ENCODE measurements at regions not wholly inside any gene's neighbourhood (a gene's known extent, or its start where the extent isn't known, plus 50 kb on each side); places are given as distances from the start of the nearest gene placed in this dataset.

DNA sequence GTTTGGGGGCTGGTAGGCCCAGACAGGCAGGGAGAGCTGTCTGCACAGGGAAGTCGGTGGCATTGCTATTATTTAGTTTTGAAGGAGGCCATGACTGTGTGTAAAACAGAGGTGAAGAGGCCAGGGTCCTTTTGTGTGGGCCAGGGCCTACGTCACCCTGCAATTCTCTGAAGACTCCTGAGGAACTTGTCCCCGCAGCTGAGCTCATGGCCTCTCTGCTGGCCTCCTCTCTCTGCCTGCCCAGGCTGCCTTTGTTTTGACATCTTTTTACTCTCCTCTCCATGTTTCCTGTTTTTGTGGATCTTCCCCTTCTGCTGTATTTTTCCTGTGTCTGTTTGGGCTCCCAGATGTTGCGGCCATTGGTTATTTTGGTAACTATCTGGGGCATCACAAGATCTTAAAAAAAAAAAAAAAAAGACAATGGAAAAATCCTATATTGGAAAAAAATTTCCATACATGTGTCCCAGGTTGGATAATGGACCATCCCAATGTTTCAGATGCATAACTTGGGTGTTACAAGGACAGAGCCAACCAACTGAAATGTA, 280.7 kb downstream of the RPS6KC1 start:
- DNase-seq (ENCODE audit: low read depth): no peak
- no peak overlapping the region for H3K4me3 ChIP-seq (ENCODE audit: low read depth, low read length)
- TF ChIP-seq, protein P1, sequence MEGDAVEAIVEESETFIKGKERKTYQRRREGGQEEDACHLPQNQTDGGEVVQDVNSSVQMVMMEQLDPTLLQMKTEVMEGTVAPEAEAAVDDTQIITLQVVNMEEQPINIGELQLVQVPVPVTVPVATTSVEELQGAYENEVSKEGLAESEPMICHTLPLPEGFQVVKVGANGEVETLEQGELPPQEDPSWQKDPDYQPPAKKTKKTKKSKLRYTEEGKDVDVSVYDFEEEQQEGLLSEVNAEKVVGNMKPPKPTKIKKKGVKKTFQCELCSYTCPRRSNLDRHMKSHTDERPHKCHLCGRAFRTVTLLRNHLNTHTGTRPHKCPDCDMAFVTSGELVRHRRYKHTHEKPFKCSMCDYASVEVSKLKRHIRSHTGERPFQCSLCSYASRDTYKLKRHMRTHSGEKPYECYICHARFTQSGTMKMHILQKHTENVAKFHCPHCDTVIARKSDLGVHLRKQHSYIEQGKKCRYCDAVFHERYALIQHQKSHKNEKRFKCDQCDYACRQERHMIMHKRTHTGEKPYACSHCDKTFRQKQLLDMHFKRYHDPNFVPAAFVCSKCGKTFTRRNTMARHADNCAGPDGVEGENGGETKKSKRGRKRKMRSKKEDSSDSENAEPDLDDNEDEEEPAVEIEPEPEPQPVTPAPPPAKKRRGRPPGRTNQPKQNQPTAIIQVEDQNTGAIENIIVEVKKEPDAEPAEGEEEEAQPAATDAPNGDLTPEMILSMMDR (IDR thresholded peaks at IDR 0.05; ENCODE audit: insufficient read depth, low read depth, low read length): no peak

DNA sequence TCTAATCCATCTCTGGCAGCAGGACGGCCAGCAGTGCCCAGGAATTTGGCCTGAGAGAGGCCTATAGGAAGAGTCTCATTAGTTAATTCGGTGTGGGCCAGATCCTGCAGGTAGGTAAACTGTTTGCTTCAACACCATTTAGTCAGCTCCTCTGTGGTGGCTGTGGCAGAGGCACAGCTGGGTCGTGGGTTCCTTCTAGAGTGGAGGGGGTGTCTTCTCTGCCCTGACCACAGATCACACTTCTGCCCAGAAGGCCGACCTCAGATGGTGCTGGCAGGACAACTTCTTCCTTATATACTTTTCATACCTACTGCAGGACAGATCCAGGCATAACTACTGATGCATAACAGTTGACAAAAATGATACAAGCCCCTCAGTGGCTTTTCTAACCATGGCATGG, 281.4 kb downstream of the RPS6KC1 start:
- DNase-seq (ENCODE audit: low read depth): no peak
- TF ChIP-seq, protein P1 (IDR thresholded peaks at IDR 0.05; ENCODE audit: insufficient read depth, low read depth, low read length): no peak

DNA sequence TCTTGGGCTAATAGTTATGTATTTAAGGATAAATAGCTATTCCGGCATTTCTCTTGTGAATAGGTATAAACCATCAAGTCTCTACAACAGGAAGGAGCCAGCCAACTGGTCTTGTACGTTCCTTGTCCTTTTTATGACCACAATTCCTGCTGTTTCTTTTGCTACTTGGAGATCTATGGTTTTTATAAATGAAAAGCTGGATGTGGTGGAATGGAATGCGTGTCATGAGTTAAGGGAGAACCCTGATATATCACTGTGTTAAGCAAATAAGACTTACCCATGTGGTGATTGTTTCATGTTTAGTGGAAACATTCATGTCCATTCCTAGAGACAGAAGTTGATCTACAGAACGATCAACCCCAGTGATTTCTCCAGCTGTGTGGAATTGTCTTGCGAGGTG, 282.1 kb downstream of the RPS6KC1 start:
- no peak overlapping the region for H3K4me3 ChIP-seq (ENCODE audit: low read depth, low read length)
- DNase-seq (ENCODE audit: low read depth): no peak
- TF ChIP-seq, protein P1 (IDR thresholded peaks at IDR 0.05; ENCODE audit: insufficient read depth, low read depth, low read length): no peak

More for the DNA sequence above, 281.4 kb downstream of the RPS6KC1 start:
- no peak overlapping the region for H3K4me3 ChIP-seq (ENCODE audit: low read depth, low read length)

DNA sequence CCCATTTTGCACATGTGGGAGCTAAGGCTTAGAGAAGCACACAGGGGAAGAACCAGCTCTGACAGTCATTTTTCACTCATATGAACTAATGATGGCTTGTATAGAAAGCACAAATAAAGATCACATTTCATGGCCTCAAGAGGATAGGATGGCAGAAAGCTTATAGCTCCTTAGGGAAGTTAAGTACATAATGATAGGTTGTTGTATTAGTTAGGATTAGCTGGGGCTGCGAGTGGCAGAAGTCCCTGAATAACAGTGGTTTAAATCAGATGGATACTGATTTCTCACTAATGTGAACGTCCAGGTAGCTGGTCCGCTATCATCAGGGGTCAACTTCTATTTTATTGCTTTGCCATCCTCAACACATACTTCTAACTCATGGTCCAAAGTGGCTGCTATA, 284.0 kb downstream of the RPS6KC1 start:
- H3K4me3 ChIP-seq (ENCODE audit: low read depth, low read length): no peak overlapping the region
- no peak for DNase-seq (ENCODE audit: low read depth)
- TF ChIP-seq, protein P1 (IDR thresholded peaks at IDR 0.05; ENCODE audit: insufficient read depth, low read depth, low read length): no peak

DNA sequence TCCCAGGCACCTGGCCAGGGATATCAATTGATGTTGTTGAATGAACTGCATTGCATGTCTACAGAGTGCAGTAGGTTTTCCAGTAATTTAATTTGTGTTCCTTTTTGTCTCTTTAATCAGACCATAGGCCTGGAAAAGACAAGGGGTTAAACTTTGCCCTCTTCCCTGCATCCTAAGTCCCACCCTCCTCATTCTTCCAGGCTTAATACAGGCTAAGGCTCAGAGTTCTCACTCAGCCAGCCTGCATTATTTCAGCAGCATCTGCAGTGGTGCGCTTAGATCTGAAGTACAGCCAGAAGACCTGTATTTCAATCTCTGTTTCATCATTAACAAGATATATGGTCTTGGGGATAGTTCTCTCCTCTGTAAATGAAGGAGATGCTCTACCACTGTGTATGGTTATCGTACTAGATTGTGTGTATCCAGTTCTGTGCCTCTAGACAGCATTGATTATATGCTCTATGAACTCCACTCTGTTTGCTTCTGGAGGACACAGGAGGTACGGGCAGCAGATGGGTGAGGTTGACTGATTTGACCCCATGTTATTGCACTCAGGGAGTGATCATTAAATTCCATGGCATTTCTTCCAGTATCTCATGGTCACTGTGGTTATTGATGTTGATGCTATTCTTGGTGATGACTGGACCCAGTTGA, 286.1 kb downstream of the RPS6KC1 start:
- no peak for DNase-seq (ENCODE audit: low read depth)
- TF ChIP-seq, protein P1 (IDR thresholded peaks at IDR 0.05; ENCODE audit: insufficient read depth, low read depth, low read length): no peak
- H3K4me3 ChIP-seq (ENCODE audit: low read depth, low read length): no peak overlapping the region

DNA sequence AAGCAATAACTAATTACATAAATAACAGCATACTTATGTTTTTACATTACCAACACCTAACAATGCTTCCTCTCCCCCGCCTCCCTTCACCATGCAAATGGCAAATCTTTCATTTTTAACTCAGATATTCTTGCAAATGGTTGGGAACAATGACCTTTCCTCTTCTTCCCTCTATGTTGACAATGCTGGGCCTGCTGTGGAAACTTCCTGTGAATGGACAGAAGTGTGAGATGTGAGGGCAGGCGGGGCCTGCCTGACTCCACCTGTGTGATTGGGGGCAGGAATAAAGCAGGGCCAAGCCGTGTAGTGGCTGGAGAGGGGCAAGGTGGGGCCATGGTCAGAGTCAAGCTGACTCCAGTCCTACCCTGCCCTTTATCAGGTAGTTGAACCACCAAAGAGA, 289.6 kb downstream of the RPS6KC1 start:
- TF ChIP-seq, protein P1 (IDR thresholded peaks at IDR 0.05; ENCODE audit: insufficient read depth, low read depth, low read length): no peak
- no peak for DNase-seq (ENCODE audit: low read depth)

DNA sequence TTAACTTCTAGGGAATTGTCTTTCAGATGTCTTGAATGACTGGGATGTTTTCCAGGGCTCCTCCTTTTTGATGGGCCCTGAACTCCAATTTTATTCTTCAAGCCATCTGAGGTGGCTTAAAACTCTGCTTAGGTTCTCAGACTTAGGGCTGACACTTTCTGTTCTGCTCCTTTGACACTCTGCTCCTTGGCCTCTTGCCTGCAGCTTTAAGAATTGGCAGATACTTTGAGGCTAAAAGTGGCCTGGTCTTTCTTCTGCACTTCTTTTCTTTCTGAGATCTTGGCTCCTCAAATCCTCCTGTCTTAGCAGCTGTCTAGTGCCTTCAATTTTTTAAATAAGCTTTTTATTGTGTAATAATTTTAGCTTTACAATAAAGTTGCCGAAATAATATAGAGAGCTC, 294.6 kb downstream of the RPS6KC1 start:
- no peak overlapping the region for H3K4me3 ChIP-seq (ENCODE audit: low read depth, low read length)
- DNase-seq (ENCODE audit: low read depth): no peak
- TF ChIP-seq, protein P1 (IDR thresholded peaks at IDR 0.05; ENCODE audit: insufficient read depth, low read depth, low read length): no peak

More for the DNA sequence above, 289.6 kb downstream of the RPS6KC1 start:
- no peak overlapping the region for H3K4me3 ChIP-seq (ENCODE audit: low read depth, low read length)
